A673 (cell line): ENCODE measurements at regions not wholly inside any gene's neighbourhood (a gene's known extent, or its start where the extent isn't known, plus 50 kb on each side); places are given as distances from the start of the nearest gene placed in this dataset.

ENCODE experiments used
- BruUV-seq: library from RNA; stranded (reverse); fragments of 400-500 nt; replicated peaks from 2 replicates; lab custom pipeline; 2021; lab: Mats Ljungman, UMichigan
- CTCF ChIA-PET: fragments of 300-600 bp; sonication (Branson Sonifier 250); formaldehyde crosslinking; loops from one replicate; lab custom pipeline; 2022; ENCODE audit warnings: antibody characterized with exemption; lab: Charles Lee
- POLR2A ChIA-PET: fragments of 300-600 bp; sonication (Branson Sonifier 250); formaldehyde crosslinking; loops from one replicate; lab custom pipeline; 2022; ENCODE audit warnings: antibody characterized with exemption; ENCODE audit not compliant: low non-redundant PET; lab: Charles Lee
- DNase-seq: peaks from one replicate; pipeline ENCODE4 v3.0.0-alpha.2; 2015; ENCODE audit warnings: low spot score
- H3K27ac ChIP-seq: fragments of 200-600 bp; sonication (generic); 2 replicates; pipeline ENCODE4 v1.5.1; 2016; ENCODE audit warnings: mixed run types, low read depth, mild to moderate bottlenecking, mixed read lengths, antibody characterized with exemption, low read length; ENCODE audit not compliant: poor library complexity, severe bottlenecking
- H3K27me3 ChIP-seq: fragments of 200-600 bp; sonication (generic); replicated peaks from 2 replicates; pipeline ENCODE4 v1.6.1; 2017; ENCODE audit warnings: mixed run types, low read depth, mild to moderate bottlenecking, mixed read lengths, antibody characterized with exemption, low read length; ENCODE audit not compliant: insufficient read depth, poor library complexity
- H3K36me3 ChIP-seq: fragments of 200-600 bp; sonication (generic); 2 replicates; pipeline ENCODE4 v1.6.1; 2016; ENCODE audit warnings: mixed run types, mild to moderate bottlenecking, mixed read lengths, antibody characterized with exemption, low read length; ENCODE audit not compliant: insufficient read depth, poor library complexity, severe bottlenecking
- H3K4me1 ChIP-seq: fragments of 200-600 bp; sonication (generic); 2 replicates; pipeline ENCODE4 v1.6.1; 2017; ENCODE audit warnings: mixed run types, mild to moderate bottlenecking, mixed read lengths, antibody characterized with exemption, low read length; ENCODE audit not compliant: insufficient read depth, poor library complexity, severe bottlenecking
- H3K4me3 ChIP-seq: fragments of 200-600 bp; sonication (generic); 2 replicates; pipeline ENCODE4 v1.5.1; 2016; ENCODE audit warnings: low read depth, mixed run types, mild to moderate bottlenecking, mixed read lengths, low read length; ENCODE audit not compliant: poor library complexity, severe bottlenecking
- H3K9me3 ChIP-seq: fragments of 200-600 bp; sonication (generic); 2 replicates; pipeline ENCODE4 v1.6.1; 2016; ENCODE audit warnings: mixed run types, low read depth, mild to moderate bottlenecking, mixed read lengths, antibody characterized with exemption, low read length; ENCODE audit not compliant: poor library complexity, severe bottlenecking
- CTCF ChIP-seq: fragments of 300-800, 200-600 bp; sonication (generic); conservative IDR thresholded peaks from 2 replicates; pipeline ENCODE4 v1.5.1; 2017; ENCODE audit warnings: low read depth, mild to moderate bottlenecking, antibody characterized with exemption, low read length, moderate library complexity, mixed read lengths
- EZH2 ChIP-seq: fragments of 200-600 bp; sonication (generic); IDR thresholded peaks from 2 replicates; pipeline ENCODE4 v1.6.1; 2017; ENCODE audit warnings: borderline replicate concordance, low read depth, mild to moderate bottlenecking, mixed read lengths, antibody characterized with exemption, low read length; ENCODE audit not compliant: poor library complexity, severe bottlenecking
- intact Hi-C: fragments of 100-400 bp; cut with micrococcal nuclease; formaldehyde crosslinking; loops from one replicate; pipeline ENCODE4 v1.10.0; 2022; ENCODE audit not compliant: unreplicated experiment

- Histone ChIP-seq H3K27me3 (no peaks in the 10 kb centered on the region), H3K4me1 (no peaks in the 10 kb centered on the region), H3K36me3 (no peaks in the 10 kb centered on the region), H3K4me3 (no peak overlapping the region), H3K27ac (no peak overlapping the region), H3K9me3 (peaks cover 17% of the 10 kb centered on the region)
- intact Hi-C loops, result no loop called here
- BruUV-seq, result no TSS peak
- CTCF ChIA-PET, result no interaction called here
- POLR2A ChIA-PET, result no interaction called here
- DNase-seq, result no peak
- no peak for TF ChIP-seq EZH2
- TF ChIP-seq CTCF, result no peak
Measured at GRCh38 chr4:36568575-36568974, 287.2 kb downstream of the DTHD1 start.

GRCh38 chr4:36573441-36573840, 292.0 kb downstream of the DTHD1 start:
- BruUV-seq, result no TSS peak
- Histone ChIP-seq H3K36me3 (no peaks in the 10 kb centered on the region), H3K27ac (no peak overlapping the region), H3K27me3 (no peaks in the 10 kb centered on the region), H3K9me3 (peaks cover 25% of the 10 kb centered on the region), H3K4me1 (no peaks in the 10 kb centered on the region), H3K4me3 (no peak overlapping the region)
- no peak for DNase-seq
- CTCF ChIA-PET, result no interaction called here
- TF ChIP-seq EZH2 (no peak), CTCF (no peak)
- POLR2A ChIA-PET, result no interaction called here
- intact Hi-C loops, result no loop called here

DNA sequence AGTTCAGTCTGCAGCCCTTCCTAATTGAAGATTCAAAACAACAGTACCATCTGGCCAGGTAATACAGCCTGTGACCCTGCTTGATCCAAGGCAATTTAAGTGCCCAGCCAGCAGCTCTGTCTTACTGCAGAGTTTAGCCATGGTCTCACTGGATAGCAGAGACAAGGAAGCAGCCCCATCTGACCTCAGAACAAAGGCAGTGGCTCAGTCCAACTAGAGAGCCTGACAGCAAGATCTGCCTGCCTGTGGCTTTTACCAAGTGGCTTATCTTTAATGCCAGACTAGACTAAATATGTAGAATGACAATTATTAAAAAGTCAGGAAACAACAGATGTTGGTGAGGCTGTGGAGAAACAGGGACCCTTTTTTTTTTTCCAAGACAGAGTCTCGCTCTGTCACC, 293.4 kb downstream of the DTHD1 start:
- H3K27ac ChIP-seq, result no peak overlapping the region
- ChIA-PET CTCF (no interaction called here), POLR2A (no interaction called here)
- H3K36me3 ChIP-seq, result no peaks in the 10 kb centered on the region
- no peak for DNase-seq
- no peak for TF ChIP-seq EZH2
- no peak for TF ChIP-seq CTCF
- no peak overlapping the region for H3K4me3 ChIP-seq
- peaks cover 19% of the 10 kb centered on the region for H3K9me3 ChIP-seq
- H3K27me3 ChIP-seq, result no peaks in the 10 kb centered on the region
- no peaks in the 10 kb centered on the region for H3K4me1 ChIP-seq
- BruUV-seq, result no TSS peak
- intact Hi-C loops, result no loop called here
